HCT116 (cell line): ENCODE measurements at regions not wholly inside any gene's neighbourhood (a gene's known extent, or its start where the extent isn't known, plus 50 kb on each side); places are given as distances from the start of the nearest gene placed in this dataset.

ENCODE experiments used
- CEBPB ChIP-seq: IDR thresholded peaks from 2 replicates; pipeline ENCODE4 v1.6.1; 2012; ENCODE audit warnings: low read depth
- CTCF ChIP-seq, 3 experiments: fragments of 200-600 bp in 1 of 3; sonication (generic) in 1 of 3; IDR thresholded peaks in 2 of 3; conservative IDR thresholded peaks in 1 of 3; 2 replicates each; pipeline ENCODE4 v1.5.1; 2012 to 2017; ENCODE audit warnings: low read depth in 2 of 3, low read length in 2 of 3, antibody characterized with exemption in 1 of 3, borderline replicate concordance in 1 of 3, control low read depth in 1 of 3, mild to moderate bottlenecking in 1 of 3, mixed read lengths in 1 of 3, mixed run types in 1 of 3, moderate library complexity in 1 of 3; ENCODE audit not compliant: insufficient read depth in 1 of 3
- FOSL1 ChIP-seq: IDR thresholded peaks from 2 replicates; pipeline ENCODE4 v1.6.1; 2012; ENCODE audit warnings: low read depth
- POLR2A ChIP-seq: IDR thresholded peaks from 2 replicates; pipeline ENCODE4 v1.7.0; 2011; ENCODE audit warnings: borderline replicate concordance; ENCODE audit not compliant: insufficient read depth, insufficient read length; ENCODE audit errors: extremely low read depth
- POLR2AphosphoS5 ChIP-seq: IDR thresholded peaks from 2 replicates; pipeline ENCODE4 v1.6.1; 2011; ENCODE audit warnings: mild to moderate bottlenecking, low read depth, low read length, moderate library complexity
- RAD21 ChIP-seq: IDR thresholded peaks from 2 replicates; pipeline ENCODE4 v1.6.1; 2012; ENCODE audit warnings: low read depth, mild to moderate bottlenecking
- REST ChIP-seq: IDR thresholded peaks from 2 replicates; pipeline ENCODE4 v1.6.1; 2012; ENCODE audit warnings: low read depth
- SP1 ChIP-seq: IDR thresholded peaks from 2 replicates; pipeline ENCODE4 v1.6.1; 2012; ENCODE audit warnings: low read depth
- TCF7L2 ChIP-seq: IDR thresholded peaks from 2 replicates; pipeline ENCODE4 v1.7.0; 2011; ENCODE audit warnings: borderline replicate concordance, inconsistent platforms; ENCODE audit not compliant: insufficient read depth, insufficient read length; ENCODE audit errors: extremely low read depth
- ZNF274 ChIP-seq: fragments of 200-500 bp; sonication (Bioruptor generic); IDR thresholded peaks from 2 replicates; pipeline ENCODE4 v1.6.1; 2014; ENCODE audit warnings: mild to moderate bottlenecking, low read depth, low read length, inconsistent platforms

- TF ChIP-seq CTCF (IDR thresholded peaks at IDR 0.05 in 2 of 3, conservative IDR thresholded peaks at IDR 0.05 in 1 of 3; ENCODE audit: borderline replicate concordance in 1 of 3, insufficient read depth in 1 of 3, low read depth in 2 of 3, low read length in 2 of 3) (no peak), SP1 (no peak), RAD21 (no peak), POLR2A (no peak), FOSL1 (no peak), ZNF274 (no peak), POLR2AphosphoS5 (no peak), REST (no peak), CEBPB (no peak), TCF7L2 (no peak)
Observed at GRCh38 chr6:44723439-44724197, 336.1 kb downstream of the CDC5L start.
